ENCODE measurements at regions not wholly inside any gene's neighbourhood (a gene's known extent, or its start where the extent isn't known, plus 50 kb on each side); places are given as distances from the start of the nearest gene placed in this dataset.
A peak's percentile ranks its signal among the peaks of the same experiment; 100 is the strongest.

GRCh38 chr9:117485176-117485575, 70.3 kb upstream of the ASTN2 start:
- no peak for DNase-seq

DNA sequence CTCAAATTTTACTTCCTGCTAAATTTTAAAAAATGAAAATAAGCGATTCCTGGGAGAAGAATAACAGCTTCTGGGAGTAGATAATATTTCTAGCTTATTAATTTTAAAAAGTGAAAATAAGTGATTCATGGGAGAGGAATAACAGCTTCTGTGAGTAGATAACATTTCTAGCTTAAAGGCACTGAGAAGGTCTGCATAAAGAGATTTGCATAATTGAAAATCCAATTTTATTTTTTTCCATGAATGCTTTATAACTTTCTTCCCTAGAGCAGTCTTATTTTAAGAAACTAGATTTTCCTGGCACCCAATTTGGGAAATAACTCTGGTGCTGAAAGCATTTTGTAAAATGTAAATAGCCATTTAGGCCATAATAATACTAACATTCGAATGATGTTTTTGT, 65.9 kb upstream of the ASTN2 start:
- no peak for DNase-seq

DNA sequence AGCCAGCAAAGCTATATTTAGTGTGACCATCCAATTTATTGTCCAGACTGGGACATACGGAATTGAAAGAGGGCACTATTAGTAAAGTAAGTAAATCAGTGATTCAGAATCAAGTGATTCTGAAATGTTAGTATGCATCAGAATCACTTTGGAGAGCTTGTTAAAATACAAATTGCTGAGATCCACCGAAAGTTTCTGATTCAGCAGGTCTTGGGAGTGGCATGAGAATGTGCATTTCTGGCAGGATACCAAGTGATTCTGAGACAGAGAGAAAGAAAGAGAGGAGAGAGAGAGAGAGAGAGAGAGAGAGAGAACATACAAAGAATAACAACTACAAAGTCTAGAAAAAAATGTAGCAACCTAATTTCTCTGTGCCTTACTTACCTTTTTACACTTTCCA, 65.4 kb upstream of the ASTN2 start:
- DNase-seq, result no peak

GRCh38 chr9:117473293-117473692, 58.4 kb upstream of the ASTN2 start:
- DNase-seq, result no peak

DNA sequence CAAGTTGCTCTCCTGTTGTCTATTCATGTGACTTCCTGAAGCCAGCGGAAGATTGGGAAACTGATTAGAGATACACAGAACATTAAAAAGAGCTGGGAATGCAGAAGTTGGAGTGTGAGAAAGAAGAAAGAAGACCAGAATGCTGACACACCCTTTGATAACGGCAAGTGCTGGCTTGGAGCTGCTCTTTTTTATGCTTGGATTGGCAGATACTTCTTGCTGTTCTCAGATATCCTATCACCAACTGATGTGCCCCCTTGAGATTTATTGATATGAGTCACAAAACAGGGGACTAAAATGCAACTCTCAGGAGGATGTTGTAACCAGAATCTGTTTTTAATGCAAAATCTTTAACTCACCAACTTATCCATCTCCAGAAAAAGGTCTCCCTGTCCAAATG, 56.0 kb upstream of the ASTN2 start:
- no peak for DNase-seq

DNA sequence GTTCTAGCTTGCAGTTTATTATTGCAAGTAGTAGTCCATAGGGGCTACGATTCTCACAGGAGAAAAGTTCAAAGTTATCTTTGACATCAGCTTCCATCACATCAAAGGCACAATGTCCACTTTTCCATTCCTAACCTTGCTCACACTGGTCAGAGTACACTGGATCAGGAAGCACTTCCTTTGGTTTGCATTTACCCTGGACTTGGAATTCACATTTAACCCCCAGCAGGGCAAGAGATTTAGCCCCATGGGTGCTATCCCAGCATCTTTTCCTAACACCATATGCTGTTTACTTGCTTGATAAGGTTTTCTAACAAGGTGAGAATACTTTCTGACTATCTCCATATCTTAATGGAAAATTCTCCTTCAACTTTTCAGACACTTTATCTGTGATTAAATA, 55.6 kb upstream of the ASTN2 start:
- DNase-seq, result no peak

DNA sequence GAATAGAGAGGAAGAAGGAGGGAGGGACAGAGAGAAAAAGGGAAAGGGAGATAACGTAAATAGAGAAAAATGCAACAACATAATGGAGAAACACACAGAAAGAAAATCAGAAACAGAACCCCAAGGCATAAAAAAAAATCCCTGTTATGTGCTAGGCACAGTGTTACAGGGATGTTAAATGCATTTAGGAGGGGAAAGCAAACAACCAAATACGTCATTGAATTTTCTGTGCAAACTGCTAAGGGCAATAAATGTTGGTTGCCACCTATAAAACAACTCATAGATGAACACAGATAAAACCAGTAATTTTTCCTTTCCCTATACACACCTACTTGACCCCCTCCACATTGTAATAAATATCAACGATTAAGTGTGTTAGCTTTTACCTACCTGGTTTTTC, 51.3 kb upstream of the ASTN2 start:
- DNase-seq, result no peak

- no peak for DNase-seq
These were observed 50.8 kb upstream of the ASTN2 start for GRCh38 chr9:117465706-117466105.

DNA sequence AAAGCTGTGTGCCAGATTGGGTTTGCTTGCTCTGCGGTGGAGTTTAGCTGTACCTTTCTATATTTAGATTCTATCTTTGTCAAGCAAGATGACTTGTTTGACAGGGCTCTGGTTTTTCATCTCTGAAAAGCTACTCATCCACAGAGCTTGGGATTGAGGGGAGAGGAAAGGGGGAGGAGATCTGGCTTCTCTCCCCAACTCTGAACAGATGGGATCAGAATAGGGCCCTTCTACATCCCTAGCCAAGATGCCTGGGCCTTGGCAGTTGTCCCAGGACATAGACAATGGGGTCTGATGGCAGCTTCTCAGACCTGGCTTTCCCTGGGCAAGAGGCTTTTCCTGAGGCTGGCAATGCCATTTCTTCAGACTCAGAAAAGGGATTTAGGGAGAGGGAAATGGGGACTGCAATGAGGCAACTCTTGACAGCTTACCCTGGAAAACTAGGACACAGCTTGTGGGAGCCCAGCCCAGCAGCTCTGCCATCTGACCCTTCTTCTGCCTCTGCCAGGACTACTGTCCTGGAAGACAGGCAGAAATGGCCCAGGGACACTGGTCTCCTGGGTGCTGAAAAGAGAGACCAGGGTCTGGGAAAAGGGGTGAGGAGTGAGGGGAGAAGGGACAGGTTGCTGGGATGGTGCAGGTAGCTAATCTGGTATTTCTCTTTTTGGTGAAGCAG, 50.2 kb upstream of the ASTN2 start:
- peak; percentile 89 to 98 for DNase-seq
